HUDEP-2 (cell line): ENCODE measurements at regions not wholly inside any gene's neighbourhood (a gene's known extent, or its start where the extent isn't known, plus 50 kb on each side); places are given as distances from the start of the nearest gene placed in this dataset.
A peak's percentile ranks its signal among the peaks of the same experiment; 100 is the strongest.

Source experiments
- DNase-seq, 76 experiments: peaks; one replicate each; lab custom pipeline; 2025; ENCODE audit not compliant: unreplicated experiment in 76 of 76; lab: John Stamatoyannopoulos, UW

DNA sequence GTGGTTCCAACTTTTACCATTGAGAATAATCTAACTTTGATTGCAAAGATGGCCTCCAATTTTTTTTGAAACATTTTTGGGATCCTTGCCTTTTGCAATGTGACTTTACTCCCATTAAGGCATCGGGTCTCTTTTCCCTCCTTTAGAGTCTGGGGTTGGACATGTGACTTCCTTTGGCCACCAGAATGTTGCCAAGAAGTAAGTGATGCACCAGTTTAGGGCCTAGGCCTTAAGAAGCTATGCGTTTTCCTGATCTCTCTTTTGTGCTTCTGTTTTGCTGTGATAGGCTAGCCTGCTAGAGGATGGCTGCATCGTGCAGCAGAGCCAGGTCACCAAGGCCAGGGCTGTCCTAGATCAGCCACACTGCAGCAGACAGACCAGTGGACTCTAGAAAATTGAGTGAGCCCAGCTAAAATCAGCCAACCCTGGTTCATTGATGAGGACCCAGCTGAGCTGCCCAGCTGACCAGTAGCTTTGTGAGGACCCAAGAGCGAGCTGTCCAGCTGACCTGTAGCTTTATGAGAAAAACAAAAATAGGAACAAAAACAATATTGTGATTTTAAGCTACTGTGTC is 594.0 kb upstream of the JAG1 start:
- DNase-seq: no peak

DNA sequence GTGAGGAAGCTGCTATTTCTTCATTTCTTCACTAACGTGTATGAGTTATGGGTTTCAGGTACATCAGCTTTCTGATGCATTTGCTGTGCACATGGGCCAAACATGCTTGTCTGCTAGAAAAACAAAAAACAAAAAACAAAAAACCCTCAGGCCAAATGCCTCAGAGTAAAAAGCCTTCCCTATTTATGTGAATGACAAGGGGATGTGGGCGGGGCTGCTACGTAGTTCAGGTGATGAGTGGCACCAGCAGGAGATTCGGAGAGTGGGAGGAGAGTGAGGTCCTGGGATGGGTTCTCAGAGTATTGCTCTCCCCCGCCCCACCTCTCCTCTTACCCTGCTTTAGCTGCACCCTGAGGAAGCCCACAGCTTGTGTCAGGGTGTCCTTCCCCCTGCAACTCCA is 596.8 kb upstream of the JAG1 start:
- DNase-seq: no peak

DNA sequence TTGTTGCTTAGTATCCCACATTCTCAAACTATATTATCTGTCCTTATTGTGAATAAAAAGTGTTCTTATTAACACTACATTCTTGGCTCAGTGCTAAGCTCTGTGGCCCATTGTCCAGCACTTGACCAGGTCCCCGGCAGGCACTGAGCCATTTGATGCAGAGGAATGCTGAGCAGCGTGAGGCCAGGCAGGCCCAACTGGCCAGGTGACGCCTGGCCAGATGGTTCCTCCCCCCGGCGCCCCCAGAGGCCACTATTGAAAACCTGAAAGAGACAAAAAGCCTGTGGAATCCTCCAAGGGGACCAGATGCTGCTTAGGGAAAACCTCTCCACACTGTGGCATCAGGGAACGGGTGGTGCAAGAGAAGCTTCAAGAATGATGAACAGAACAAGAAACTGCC is 597.5 kb upstream of the JAG1 start:
- DNase-seq: no peak

DNA sequence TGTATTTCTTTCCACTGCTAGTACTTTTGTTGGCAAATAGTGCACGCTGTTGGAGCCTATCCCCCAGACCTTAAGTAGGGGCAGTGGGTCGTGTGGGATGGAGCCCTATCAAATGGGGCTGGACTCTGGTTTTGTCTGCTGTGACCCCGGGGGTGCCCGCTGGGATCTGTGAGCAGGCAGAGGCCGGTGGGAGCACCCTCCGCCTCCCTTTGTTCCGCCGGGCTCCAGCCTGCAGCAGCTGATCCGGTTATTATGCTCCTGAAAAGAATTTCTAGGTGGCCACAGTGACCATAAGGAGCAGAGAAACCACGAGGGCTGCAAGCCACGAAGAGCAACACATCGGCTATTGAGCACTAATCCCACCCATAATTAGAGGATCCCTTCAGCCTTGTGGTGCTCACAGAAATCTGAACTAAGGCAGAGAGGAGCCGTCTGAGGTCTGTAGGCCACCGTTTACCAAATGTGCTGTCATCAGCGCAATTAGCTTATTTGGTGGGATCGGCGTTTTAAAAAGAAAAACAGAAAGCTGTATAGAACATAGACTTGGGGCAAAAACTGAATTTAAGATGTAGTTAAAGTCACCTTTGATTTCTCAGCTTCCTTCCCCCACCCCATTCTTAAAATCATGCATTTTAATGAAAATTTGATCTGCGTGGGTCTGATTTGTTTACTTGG is 598.3 kb upstream of the JAG1 start:
- no peak for DNase-seq

DNA sequence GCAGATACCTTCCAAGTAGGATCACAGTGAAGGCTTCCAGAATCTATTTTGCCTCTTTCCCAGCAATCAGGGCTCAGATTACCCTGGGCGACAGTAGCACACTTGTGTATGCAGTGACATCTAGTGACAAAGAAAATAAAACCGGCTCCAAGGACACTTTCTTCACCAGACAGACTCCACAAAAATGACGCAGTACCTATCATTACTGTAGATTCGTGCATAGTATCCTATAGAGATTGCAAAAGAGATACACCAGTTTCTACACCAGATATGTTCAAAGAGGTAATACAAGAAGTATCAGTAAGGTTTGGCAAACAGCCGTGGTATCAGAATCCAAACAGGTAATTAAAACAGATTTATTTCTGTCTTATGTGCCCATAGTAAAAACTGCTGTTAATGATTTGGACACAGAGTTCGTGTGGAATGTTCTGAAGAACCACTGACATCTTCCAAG is 600.4 kb upstream of the JAG1 start:
- peak in 10 of 76 experiments; percentile 0 to 23 (median 5) for DNase-seq

DNA sequence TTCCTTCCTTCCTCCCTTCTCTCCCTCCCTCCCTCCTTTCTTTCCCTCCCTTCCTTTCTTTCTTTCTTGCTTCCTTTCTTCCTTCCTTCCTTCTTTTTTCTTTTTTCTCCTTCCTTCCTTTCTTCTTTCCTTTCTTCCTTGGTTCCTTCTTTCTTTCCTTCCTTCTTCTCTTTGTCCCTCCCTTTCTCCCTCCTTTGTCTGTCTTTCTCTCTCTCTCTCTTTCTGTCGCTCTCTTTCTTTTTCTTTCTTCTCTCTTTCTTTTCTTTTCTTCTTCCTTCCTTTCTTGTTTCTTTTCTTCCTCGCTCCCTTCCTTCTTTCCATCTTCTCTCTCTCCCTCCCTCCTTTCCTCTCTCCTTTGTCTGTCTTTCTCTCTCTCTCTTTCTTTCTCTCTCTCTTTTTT is 601.9 kb upstream of the JAG1 start:
- no peak for DNase-seq

DNA sequence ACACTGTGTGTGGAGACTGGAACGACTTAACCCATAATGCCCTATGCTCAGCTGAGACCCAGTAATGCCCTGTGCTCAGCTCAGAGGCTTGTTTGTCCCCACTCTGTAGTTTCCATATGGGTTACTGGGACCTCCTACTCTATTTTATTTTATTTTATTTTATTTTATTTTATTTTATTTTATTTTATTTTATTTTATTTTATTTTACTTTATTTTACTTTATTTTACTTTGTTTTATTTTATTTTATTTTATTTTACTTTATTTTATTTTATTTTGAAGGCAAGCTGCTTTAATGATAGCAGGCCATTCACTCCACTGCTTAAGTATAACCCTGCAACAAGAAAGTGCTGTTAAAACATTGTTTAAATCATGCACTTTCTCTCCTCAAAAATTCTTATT is 603.4 kb upstream of the JAG1 start:
- no peak for DNase-seq

DNA sequence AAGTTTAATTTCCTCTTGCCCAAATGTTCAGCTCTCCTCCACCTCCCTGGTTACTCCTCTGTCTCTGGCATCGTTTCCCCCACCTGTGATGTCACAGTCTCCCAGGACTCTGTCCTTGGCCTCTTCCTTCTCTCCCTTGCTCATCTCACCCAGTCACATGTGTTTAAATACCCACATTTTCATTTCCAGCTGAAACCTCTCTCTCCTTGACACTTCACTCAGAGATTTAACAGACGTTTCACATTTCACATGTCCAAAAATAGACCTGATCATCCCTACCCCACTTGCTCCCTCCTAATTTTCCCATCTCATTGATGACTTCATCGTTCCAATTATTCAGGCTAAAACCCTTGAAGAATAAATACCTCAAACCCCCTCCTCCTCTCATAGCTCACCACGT is 604.1 kb upstream of the JAG1 start:
- DNase-seq: no peak

DNA sequence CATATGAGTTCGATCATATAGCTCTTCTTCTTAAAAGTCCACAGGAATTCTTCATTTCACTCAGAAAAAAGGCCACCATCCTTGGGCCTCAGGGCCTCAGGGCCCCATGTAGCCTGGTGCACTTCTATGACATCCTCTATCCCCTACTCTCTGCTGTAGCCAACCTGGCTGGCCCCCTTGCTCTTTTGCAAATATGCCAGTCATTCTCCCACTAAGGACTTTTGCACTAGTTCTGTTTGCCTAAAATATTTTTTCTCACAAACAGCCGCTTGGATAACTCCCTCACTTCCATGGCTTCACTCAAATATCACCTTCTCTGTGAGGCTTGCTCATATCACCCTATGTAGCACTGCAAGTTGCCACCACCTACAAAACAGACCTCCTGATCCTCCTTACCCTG is 604.7 kb upstream of the JAG1 start:
- no peak for DNase-seq

DNA sequence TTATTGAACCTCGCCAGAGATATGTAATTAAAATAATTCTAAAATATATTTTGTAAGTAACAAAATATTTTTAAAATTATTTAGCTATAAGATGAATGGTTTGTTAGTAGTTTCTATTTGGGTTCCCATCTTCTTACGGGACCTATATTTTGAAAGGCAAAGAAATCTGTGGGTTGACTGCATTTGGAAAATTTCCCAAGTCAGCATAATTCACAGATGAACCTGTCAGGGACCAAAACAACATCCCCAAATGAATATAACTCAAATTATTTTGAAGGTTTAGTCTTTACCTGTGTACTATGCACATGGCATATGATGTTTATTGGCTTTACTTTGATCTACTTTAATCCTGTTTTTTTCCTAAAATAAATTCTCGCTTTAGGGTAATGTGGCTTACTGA is 607.4 kb upstream of the JAG1 start:
- no peak for DNase-seq

DNA sequence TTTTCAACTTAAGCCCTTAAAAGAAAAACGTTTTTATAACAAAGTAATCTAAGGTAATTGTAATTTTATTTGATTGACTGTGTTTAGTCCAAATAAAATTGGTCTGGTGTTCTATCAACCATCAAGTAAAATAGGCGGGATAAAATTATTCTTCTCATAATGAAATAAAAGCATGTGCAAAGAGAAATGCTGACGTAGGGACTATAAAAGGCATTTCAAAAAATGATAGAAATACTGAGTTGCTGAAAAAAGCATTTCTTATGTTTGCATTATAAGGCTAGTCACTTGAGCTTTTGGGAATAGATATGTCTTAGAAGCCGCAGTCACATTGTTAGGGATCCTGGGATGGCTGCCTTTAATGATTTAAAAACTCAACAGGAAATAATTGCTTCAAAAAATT is 608.0 kb upstream of the JAG1 start:
- no peak for DNase-seq

DNA sequence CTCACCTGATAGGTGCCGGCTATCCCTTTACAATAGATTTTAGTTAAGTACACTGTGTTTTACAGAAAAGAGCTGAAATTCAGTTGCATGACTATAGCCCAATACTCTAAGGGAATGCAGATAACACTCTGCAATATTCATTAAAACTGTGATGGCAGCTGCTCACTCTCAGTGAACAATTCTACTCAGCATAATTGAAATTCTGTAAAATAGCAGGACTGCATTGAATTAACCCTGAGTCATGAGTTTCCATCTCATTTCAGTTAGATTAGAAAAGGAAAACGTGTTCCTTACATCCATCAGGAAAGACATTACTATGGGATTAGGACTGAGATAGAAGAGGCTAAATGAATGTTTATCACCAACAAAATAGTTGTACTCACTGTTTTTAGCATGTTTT is 613.3 kb upstream of the JAG1 start:
- no peak for DNase-seq

DNA sequence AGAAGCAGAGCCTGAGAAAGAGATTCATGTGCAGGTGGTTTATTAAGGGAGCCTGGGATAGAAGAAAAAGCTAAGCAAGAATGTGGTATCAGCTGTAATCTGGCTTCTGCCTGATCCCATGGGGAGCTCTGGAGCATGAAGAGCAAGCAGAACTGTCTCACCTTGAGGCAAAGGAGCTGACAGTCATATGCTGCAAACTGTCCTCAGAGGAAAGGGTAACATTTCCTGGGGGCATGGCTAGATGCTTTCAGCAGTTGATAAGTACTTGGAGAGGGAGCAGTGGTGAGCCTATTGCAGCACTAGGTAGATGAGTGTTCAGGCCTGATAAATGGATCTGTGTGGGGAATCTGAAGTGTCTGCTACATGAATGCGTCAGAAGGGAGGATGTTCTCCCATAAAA is 621.5 kb upstream of the BTBD3 start:
- peak in 1 of 76 experiments; percentile 30 for DNase-seq

DNA sequence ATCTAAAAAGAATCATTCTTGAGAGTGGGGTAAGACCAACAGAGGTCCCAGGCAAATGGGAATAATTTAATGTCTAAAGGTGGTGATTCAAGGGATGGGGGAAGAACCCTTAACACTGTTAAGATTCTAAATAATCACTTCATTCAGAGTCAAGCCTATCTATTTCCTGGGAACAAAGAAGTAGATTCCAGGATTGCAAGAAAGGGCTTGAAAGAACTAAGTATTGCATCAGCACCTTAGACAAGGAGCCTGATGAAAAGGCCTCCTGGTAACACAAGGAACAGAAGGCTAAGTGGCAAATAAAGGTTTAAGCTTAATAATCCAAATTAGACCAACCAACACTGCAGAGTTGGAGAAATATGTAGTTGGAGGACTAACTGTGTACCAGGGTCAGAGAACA is 620.7 kb upstream of the BTBD3 start:
- no peak for DNase-seq

DNA sequence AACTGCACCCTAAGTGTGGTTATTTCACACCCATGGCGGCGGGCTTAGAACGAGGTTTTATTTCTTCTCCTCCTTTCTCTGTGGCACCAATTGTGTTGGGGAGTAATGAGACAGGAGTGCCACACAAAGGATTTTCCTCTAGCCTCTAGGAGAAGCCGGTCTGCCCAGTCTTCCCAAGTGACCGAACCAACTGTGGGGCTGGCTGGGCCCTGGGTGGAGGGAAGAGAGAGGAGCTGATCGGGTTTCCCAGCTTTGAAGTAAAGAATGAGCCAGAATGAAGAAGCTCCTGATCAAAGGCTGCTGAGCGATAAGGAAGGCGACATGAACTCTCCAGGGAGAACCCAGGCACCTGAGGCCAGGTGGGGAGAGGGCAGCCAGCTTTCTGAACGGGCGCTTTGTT is 616.0 kb upstream of the BTBD3 start:
- no peak for DNase-seq

DNA sequence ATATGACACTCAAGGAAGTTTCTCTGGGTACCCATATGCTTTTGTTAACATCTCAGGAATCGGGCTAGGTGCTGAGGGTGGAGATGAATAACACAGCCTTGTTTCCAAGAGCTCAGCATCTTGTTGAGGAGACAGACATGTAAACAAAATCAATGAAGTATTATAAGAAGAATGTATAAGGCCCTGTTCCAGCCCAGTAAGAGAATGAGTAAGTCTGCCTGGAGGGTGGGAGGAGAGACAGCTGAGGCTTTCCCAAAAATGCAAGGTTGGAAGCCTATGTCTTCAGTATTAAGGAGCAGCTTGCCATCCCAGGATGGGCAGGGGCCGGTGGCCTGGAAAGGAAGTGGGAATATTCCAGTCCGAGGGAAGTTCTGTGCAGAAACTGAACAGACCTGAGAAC is 615.3 kb upstream of the BTBD3 start:
- DNase-seq: no peak

DNA sequence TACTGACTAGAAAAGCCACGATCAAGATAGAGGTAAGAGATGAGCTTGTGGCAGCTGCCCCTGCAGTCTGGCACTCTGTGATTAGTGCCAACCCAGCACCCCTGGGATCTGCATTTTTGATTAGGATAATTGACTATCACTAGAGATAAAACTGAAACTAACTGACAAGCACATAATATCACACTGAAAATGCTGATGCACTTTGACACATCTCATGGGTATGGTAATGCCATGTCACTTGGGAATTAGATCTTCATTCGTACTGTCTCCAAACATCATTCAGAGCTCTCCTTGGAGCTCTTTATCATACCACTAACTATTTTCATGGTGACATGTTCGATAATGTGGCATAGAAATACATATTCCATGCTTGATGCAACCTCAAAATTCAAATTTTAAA is 612.9 kb upstream of the BTBD3 start:
- no peak for DNase-seq

DNA sequence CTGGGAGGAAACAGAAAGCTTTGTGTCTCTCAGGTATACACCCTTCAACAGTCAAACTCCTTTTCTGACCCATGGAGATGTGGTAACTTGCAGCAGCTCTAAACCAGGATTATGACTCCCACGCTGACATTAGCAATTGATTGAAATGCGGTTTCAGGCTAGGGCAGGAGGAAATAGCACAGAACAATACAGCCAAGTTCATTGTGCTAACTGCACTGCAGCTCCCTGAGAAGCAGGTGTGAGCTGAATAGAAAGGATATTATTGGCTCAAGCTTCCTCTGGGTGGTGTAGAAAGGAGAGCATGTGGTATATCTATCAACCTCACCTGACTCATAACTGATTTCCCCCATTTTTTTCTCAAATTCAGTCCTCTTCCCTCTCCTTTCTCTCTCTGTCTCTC is 612.3 kb upstream of the BTBD3 start:
- no peak for DNase-seq

DNA sequence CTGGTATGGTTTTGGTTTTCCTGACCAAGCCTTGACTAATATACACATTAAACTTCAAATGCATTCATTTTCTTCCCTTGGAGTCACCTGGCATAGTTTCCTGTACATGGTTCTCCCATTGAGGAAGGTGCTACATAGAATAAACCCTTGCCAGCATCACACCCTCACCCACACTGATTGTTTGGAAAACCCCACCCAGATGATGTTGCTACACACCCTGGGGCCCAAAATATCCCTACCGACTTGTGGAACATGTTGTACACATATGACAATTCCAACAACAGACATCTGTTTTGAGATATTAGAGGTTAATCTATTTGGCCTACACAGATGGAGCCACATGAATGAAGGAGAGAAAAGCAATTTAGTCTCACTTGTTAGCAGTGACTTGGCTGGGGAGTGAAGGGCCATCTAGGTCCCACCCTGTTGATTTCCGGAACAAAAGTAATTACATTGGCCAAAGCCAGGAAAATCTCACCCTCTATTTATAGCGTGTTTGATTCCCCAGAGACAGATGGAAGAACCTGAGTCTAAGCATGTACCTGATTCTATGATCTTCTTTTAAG is 606.0 kb upstream of the BTBD3 start:
- no peak for DNase-seq

DNA sequence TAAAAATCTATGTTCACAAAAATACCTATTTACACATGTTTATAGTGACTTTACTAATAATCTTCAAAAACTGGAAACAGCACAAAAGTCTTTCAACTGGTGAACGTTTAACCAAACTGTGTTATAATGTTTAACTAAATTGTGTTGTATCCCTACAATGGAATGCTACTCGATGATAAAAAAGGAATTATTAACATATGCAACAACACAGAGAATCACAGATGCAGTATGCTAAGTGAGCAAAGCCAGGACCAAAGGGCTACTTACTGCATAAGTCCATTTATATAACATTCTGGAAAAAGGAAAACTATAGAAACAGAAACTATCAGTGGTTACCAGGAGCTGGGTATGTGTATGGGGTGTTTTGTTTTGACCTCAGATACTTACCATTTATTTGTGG is 602.2 kb upstream of the BTBD3 start:
- no peak for DNase-seq

DNA sequence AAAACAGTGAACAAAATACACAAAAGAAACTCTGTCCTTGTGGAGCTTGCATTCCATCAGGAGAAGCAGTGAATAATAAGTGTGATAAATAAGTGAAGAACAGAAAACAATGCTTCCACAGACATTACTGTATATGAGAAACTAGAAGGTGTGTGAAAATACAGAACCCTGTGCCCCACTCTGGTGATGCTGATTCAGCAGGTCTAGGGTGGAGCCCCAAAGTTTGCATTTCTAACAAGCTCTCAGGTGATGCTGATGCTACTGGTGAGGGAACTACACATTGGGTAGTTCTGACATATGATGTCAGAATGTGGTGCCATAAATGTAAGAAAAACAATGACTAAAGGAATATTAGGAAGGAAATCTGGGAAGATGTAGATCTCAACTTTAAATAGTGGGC is 601.4 kb upstream of the BTBD3 start:
- DNase-seq: no peak

DNA sequence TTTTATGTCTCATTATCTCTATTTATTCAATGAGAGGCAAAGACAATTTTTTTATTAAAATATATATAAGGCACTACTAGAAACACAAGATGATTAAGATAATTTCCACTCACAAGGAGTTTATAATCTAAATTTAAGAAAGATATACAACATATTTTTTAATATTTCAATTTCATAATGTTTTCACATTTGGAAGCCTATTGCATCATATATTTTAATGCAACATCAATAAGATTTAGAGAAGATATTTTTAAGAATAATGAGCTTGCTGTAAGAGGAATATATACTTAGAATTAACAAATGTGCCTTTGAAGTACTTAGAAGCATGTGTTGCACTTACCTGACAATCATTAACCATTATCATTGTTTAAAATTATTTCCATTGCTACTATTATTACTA is 597.7 kb upstream of the BTBD3 start:
- no peak for DNase-seq

DNA sequence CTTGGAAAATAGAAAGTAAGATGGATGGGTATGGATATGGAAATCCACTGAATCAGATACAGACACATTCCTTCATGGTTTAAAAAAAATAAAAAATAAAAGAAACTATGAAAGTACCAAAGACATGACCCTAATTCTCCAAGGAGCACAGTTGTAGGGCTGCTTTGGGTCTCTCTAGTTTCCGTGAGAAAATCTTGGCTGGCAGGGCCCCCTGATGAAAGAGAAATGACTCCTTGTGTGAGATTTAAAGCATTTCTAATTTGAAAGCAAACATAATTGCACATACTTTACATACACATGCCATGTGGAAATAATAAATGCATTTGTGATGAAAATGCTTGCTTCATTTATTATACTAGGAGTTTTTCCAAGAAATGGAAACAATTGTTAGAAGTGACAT is 593.9 kb upstream of the BTBD3 start:
- no peak for DNase-seq
